ENCODE measurements at regions not wholly inside any gene's neighbourhood (a gene's known extent, or its start where the extent isn't known, plus 50 kb on each side); places are given as distances from the start of the nearest gene placed in this dataset.

DNA sequence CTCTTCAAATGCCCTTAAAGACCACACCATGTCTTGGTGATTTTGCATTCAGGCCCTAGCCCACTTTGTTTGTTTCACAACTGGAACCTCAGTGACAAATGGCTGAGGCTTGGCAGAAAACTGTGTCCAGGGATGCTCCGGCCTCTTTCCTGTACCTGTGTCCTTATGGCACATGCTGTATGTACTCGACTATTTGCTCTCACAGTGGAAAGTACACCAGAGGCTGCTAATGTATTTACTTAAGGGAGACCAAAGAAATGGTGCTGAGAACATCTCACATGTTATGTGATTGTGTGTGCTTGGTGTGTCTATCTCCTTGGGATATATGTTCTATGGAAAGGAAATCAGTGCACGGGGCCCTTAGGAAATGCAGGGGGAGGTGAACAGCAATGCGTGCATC is 263.3 kb downstream of the GADD45G start:
- in situ Hi-C loops (cut with MboI): no loop called here
- SMC1A ChIA-PET (ENCODE audit: uncharacterized antibody, unreplicated experiment): interaction anchor here (1.0 kb wide), 1 partner anchor 173 kb away, joined by 3 read pairs; no protein-coding TSS in a partner anchor
- H3K36me3 ChIP-seq (ENCODE audit: control insufficient read depth in 2 of 2, insufficient read depth in 2 of 2, low read length in 1 of 2): no peaks in the 10 kb centered on the region
- CTCF ChIA-PET: interaction anchor here (0.7 kb wide), 1 partner anchor 292 kb away, joined by 3 read pairs; no protein-coding TSS in a partner anchor
- WGBS (ENCODE audit: insufficient coverage, insufficient replicate concordance, low lambda C conversion rate, missing lambda C conversion rate): 32% methylated on average over 4 of the region's 4 CpGs
- no peak overlapping the region for H3K9ac ChIP-seq (ENCODE audit: control insufficient read depth, insufficient read depth, low read length)
- no peaks in the 10 kb centered on the region for H3K79me2 ChIP-seq (ENCODE audit: control insufficient read depth, insufficient read depth, low read length)
- BruUV-seq (replicated peaks): no TSS peak
- ATAC-seq (no peak), FAIRE-seq (no peak), DNase-seq (ENCODE audit: low read depth, low spot score) (no peak)
- H2AFZ ChIP-seq (ENCODE audit: control insufficient read depth, low read depth, low read length): no peak overlapping the region
- H3K4me3 ChIP-seq: no peak overlapping the region
- H3K4me1 ChIP-seq (ENCODE audit: control insufficient read depth, insufficient read depth, low read length): no peaks in the 10 kb centered on the region
- H3K9me3 ChIP-seq (replicated peaks; ENCODE audit: control insufficient read depth, insufficient read depth, low read length): no peaks in the 10 kb centered on the region
- no peaks in the 10 kb centered on the region for H4K20me1 ChIP-seq (ENCODE audit: control insufficient read depth, insufficient read depth)
- intact Hi-C loops (cut with micrococcal nuclease; ENCODE audit: unreplicated experiment): no loop called here
- H3K27me3 ChIP-seq (replicated peaks in 1 of 2; ENCODE audit: control insufficient read depth in 2 of 2, insufficient read depth in 2 of 2, low read length in 1 of 2): no peaks in the 10 kb centered on the region; a peak in 2 of 4 replicates
- H3K27ac ChIP-seq (ENCODE audit: control insufficient read depth, insufficient read depth): no peak overlapping the region
- POLR2A ChIA-PET: no interaction called here
- RAD21 ChIA-PET (ENCODE audit: unreplicated experiment): no interaction called here
- no peak for TF ChIP-seq KAT2A (conservative IDR thresholded peaks at IDR 0.05; ENCODE audit: control insufficient read depth, low read depth, low read length)
- no peak overlapping the region for H3K4me2 ChIP-seq (ENCODE audit: control insufficient read depth, insufficient read depth)

DNA sequence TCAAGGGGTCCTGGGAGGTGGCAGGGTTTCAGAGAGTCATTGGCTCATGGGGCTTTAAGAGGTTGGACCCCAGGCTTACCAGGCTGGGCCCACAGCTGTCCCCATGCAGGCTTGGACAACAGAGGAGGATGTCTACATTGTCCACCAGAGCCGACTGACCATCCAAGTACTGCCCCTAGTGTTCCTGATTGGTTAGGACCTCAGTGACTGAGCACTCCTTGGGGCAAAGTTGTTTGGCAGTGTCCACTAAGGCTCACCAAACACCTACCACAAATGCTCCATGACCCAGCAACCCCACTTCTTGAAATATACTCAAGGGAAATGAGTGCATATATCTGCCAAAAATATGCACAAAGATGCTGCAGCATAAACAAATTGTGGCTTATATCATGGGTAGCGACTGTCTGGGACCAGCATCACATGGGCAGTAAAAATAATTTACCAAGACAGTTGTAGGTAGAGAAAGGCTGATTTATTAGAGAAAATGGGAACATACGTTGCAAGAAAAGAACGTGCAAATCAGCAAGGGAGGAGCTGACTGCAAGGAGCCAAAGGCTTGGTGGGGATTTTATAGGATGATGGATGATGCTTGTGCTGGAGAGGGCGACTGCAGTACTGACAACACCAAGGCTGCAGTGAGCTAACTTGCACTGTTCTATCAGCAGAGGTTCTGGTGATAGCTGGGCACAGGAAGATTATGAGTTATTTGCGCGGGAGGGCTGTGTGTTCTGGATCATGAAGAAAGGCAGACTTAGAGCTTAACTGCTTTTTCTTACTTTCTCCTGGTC is 265.2 kb downstream of the GADD45G start:
- WGBS (ENCODE audit: insufficient coverage, insufficient replicate concordance, low lambda C conversion rate, missing lambda C conversion rate): under 1% methylated on average over 7 of the region's 7 CpGs
- in situ Hi-C loops (cut with MboI): no loop called here
- Histone ChIP-seq H3K4me2 (ENCODE audit: control insufficient read depth, insufficient read depth) (no peak overlapping the region), H3K79me2 (ENCODE audit: control insufficient read depth, insufficient read depth, low read length) (no peaks in the 10 kb centered on the region), H3K4me3 (no peak overlapping the region), H4K20me1 (ENCODE audit: control insufficient read depth, insufficient read depth) (no peaks in the 10 kb centered on the region), H2AFZ (ENCODE audit: control insufficient read depth, low read depth, low read length) (no peak overlapping the region), H3K27ac (ENCODE audit: control insufficient read depth, insufficient read depth) (no peak overlapping the region), H3K4me1 (ENCODE audit: control insufficient read depth, insufficient read depth, low read length) (no peaks in the 10 kb centered on the region), H3K27me3 (replicated peaks in 1 of 2; ENCODE audit: control insufficient read depth in 2 of 2, insufficient read depth in 2 of 2, low read length in 1 of 2) (peaks cover 0 to 2% of the 10 kb centered on the region in 2 experiments; a peak in 2 of 4 replicates), H3K9ac (ENCODE audit: control insufficient read depth, insufficient read depth, low read length) (no peak overlapping the region), H3K36me3 (ENCODE audit: control insufficient read depth in 2 of 2, insufficient read depth in 2 of 2, low read length in 1 of 2) (no peaks in the 10 kb centered on the region), H3K9me3 (replicated peaks; ENCODE audit: control insufficient read depth, insufficient read depth, low read length) (no peaks in the 10 kb centered on the region)
- ChIA-PET RAD21 (ENCODE audit: unreplicated experiment) (no interaction called here), CTCF (interaction anchor here (0.9 to 1.1 kb wide), 3 partner anchors 123 to 272 kb away, joined by 3 to 4 read pairs (median 3); no protein-coding TSS in a partner anchor), SMC1A (ENCODE audit: uncharacterized antibody, unreplicated experiment) (no interaction called here), POLR2A (no interaction called here)
- ATAC-seq (no peak), DNase-seq (ENCODE audit: low read depth, low spot score) (no peak), FAIRE-seq (no peak)
- TF ChIP-seq, protein P1, sequence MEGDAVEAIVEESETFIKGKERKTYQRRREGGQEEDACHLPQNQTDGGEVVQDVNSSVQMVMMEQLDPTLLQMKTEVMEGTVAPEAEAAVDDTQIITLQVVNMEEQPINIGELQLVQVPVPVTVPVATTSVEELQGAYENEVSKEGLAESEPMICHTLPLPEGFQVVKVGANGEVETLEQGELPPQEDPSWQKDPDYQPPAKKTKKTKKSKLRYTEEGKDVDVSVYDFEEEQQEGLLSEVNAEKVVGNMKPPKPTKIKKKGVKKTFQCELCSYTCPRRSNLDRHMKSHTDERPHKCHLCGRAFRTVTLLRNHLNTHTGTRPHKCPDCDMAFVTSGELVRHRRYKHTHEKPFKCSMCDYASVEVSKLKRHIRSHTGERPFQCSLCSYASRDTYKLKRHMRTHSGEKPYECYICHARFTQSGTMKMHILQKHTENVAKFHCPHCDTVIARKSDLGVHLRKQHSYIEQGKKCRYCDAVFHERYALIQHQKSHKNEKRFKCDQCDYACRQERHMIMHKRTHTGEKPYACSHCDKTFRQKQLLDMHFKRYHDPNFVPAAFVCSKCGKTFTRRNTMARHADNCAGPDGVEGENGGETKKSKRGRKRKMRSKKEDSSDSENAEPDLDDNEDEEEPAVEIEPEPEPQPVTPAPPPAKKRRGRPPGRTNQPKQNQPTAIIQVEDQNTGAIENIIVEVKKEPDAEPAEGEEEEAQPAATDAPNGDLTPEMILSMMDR (IDR thresholded peaks at IDR 0.05 in 2 of 3, conservative IDR thresholded peaks at IDR 0.05 in 1 of 3; ENCODE audit: control insufficient read depth in 2 of 3, extremely low read depth in 1 of 3, insufficient read depth in 1 of 3, low read depth in 3 of 3, low read length in 3 of 3): peak in 1 of 3 experiments; percentile 14; a peak in 1 of 6 replicates
- TF ChIP-seq SPI1 (IDR thresholded peaks at IDR 0.05; ENCODE audit: borderline replicate concordance, insufficient read depth, low read depth, low read length): no peak
- intact Hi-C loops (cut with micrococcal nuclease; ENCODE audit: unreplicated experiment): no loop called here
- BruUV-seq (replicated peaks): no TSS peak
